NT2/D1 (cell line): ENCODE measurements at regions not wholly inside any gene's neighbourhood (a gene's known extent, or its start where the extent isn't known, plus 50 kb on each side); places are given as distances from the start of the nearest gene placed in this dataset.

ENCODE experiments used
- YY1 ChIP-seq: IDR thresholded peaks from 2 replicates; pipeline ENCODE4 v1.6.1; 2011; ENCODE audit not compliant: insufficient read length, insufficient read depth
- ZNF274 ChIP-seq: IDR thresholded peaks from 2 replicates; pipeline ENCODE4 v1.6.1; 2011; ENCODE audit warnings: mild to moderate bottlenecking, low read depth, low read length

GRCh38 chr14:95011445-95012006 lies 145.8 kb downstream of the DICER1 start:
- TF ChIP-seq YY1 (no peak), ZNF274 (no peak)
